SK-N-SH (cell line): ENCODE measurements at regions not wholly inside any gene's neighbourhood (a gene's known extent, or its start where the extent isn't known, plus 50 kb on each side); places are given as distances from the start of the nearest gene placed in this dataset.

Experiments used
- CTCF ChIA-PET: fragments of 300-600, 350-600 bp; formaldehyde crosslinking; extraction: SDS; loops from one replicate; lab custom pipeline; 2021; lab: Yijun Ruan, JAX
- POLR2A ChIA-PET: fragments of 350-600 bp; sonication (Branson Sonifier 250); formaldehyde crosslinking; extraction: SDS; loops from one replicate; lab custom pipeline; 2020; ENCODE audit warnings: antibody characterized with exemption, inconsistent platforms; lab: Yijun Ruan, JAX
- DNase-seq: peaks from one replicate; pipeline ENCODE4 v3.0.0; 2012
- H2AFZ ChIP-seq: fragments of 200-600 bp; sonication (generic); 2 replicates; pipeline ENCODE4 v1.8.1; 2016; ENCODE audit warnings: antibody characterized with exemption, mild to moderate bottlenecking, low read depth
- H3F3A ChIP-seq: fragments of 200-600 bp; sonication (generic); replicated peaks from 2 replicates; pipeline ENCODE3; 2016; ENCODE audit warnings: antibody characterized with exemption, mild to moderate bottlenecking; ENCODE audit not compliant: insufficient read depth
- H3K27ac ChIP-seq, 2 experiments: fragments of 200-500 bp in 1 of 2; fragments of 200-600 bp in 1 of 2; sonication (Bioruptor generic) in 1 of 2; sonication (generic), shearing (Covaris generic) in 1 of 2; 2 replicates each; pipeline versions ENCODE4 v1.5.1 to v1.6.1; 2014 to 2016; ENCODE audit warnings: low read depth in 2 of 2, inconsistent platforms in 1 of 2, low read length in 1 of 2, mild to moderate bottlenecking in 1 of 2, mixed read lengths in 1 of 2
- H3K27me3 ChIP-seq: fragments of 200-600 bp; sonication (generic), shearing (Covaris generic); 2 replicates; pipeline ENCODE4 v1.6.1; 2016; ENCODE audit warnings: mixed run types; ENCODE audit not compliant: insufficient read depth
- H3K36me3 ChIP-seq, 2 experiments: fragments of 200-500 bp in 1 of 2; fragments of 200-600 bp in 1 of 2; sonication (Bioruptor generic) in 1 of 2; sonication (generic) in 1 of 2; replicated peaks in 1 of 2; 2 replicates each; pipeline versions ENCODE3 to v1.5.1; 2014 to 2016; ENCODE audit warnings: low read length in 1 of 2, mild to moderate bottlenecking in 1 of 2; ENCODE audit not compliant: insufficient read depth in 2 of 2, control insufficient read depth in 1 of 2
- H3K4me1 ChIP-seq, 2 experiments: fragments of 200-500 bp in 1 of 2; fragments of 200-600 bp in 1 of 2; sonication (Bioruptor generic) in 1 of 2; sonication (generic), shearing (Covaris generic) in 1 of 2; 2 replicates each; pipeline versions ENCODE4 v1.5.1 to v1.6.1; 2014 to 2016; ENCODE audit warnings: low read depth in 1 of 2, low read length in 1 of 2, mixed run types in 1 of 2; ENCODE audit not compliant: insufficient read depth in 2 of 2, control insufficient read depth in 1 of 2
- H3K4me2 ChIP-seq: fragments of 200-600 bp; sonication (generic), shearing (Covaris generic); 2 replicates; pipeline ENCODE4 v1.6.1; 2017; ENCODE audit warnings: mixed run types
- H3K4me3 ChIP-seq, 2 experiments: fragments of 200-500 bp in 1 of 2; fragments of 200-600 bp in 1 of 2; sonication (Bioruptor generic) in 1 of 2; sonication (generic), shearing (Covaris generic) in 1 of 2; 2 replicates each; pipeline versions ENCODE4 v1.5.1 to v1.8.1; 2014 to 2016; ENCODE audit warnings: low read depth in 2 of 2, inconsistent platforms in 1 of 2, low read length in 1 of 2, mild to moderate bottlenecking in 1 of 2, mixed read lengths in 1 of 2, moderate library complexity in 1 of 2
- H3K79me2 ChIP-seq: fragments of 200-600 bp; sonication (generic); 2 replicates; pipeline ENCODE4 v1.8.1; 2017; ENCODE audit warnings: mild to moderate bottlenecking; ENCODE audit not compliant: insufficient read depth
- H3K9ac ChIP-seq: fragments of 200-600 bp; sonication (generic); 2 replicates; pipeline ENCODE4 v1.6.1; 2017; ENCODE audit warnings: mixed run types
- H3K9me2 ChIP-seq: fragments of 200-600 bp; sonication (generic); 2 replicates; pipeline ENCODE4 v1.6.1; 2017; ENCODE audit warnings: mixed run types
- H3K9me3 ChIP-seq: fragments of 200-600 bp; sonication (generic); 2 replicates; pipeline ENCODE4 v1.6.1; 2017; ENCODE audit warnings: mixed run types, mild to moderate bottlenecking, moderate library complexity
- H4K20me1 ChIP-seq: fragments of 200-600 bp; sonication (generic); 2 replicates; pipeline ENCODE4 v1.6.1; 2017; ENCODE audit warnings: mild to moderate bottlenecking, mixed run types; ENCODE audit not compliant: insufficient read depth
- ELF1 ChIP-seq: IDR thresholded peaks from 2 replicates; pipeline ENCODE4 v1.4.0; 2012
- EP300 ChIP-seq, 2 experiments: IDR thresholded peaks; 2 replicates each; pipeline versions ENCODE4 v1.4.0 to v1.6.1; 2012; ENCODE audit warnings: borderline replicate concordance in 1 of 2, low read depth in 1 of 2, low read length in 1 of 2
- EZH2phosphoT487 ChIP-seq: fragments of 200-600 bp; sonication (generic); IDR thresholded peaks from 2 replicates; pipeline ENCODE4 v1.6.1; 2017; ENCODE audit warnings: low read depth, mixed run types, mild to moderate bottlenecking, antibody characterized with exemption, moderate library complexity, borderline replicate concordance
- FOSL2 ChIP-seq: IDR thresholded peaks from 2 replicates; pipeline ENCODE4 v1.4.0; 2012; ENCODE audit warnings: low read depth, mild to moderate bottlenecking, moderate library complexity, borderline replicate concordance
- FOXJ3 ChIP-seq: sonication (generic); formaldehyde crosslinking; IDR thresholded peaks from 2 replicates; pipeline ENCODE4 v1.5.1; 2020; ENCODE audit warnings: mild to moderate bottlenecking, missing genetic modification reagents
- GABPA ChIP-seq: IDR thresholded peaks from 2 replicates; pipeline ENCODE4 v1.4.0; 2012; ENCODE audit warnings: low read depth, mild to moderate bottlenecking
- GATA2 ChIP-seq: sonication (generic); formaldehyde crosslinking; IDR thresholded peaks from 2 replicates; pipeline ENCODE4 v1.5.0; 2020; ENCODE audit warnings: mild to moderate bottlenecking, missing genetic modification reagents
- JUND ChIP-seq: IDR thresholded peaks from 2 replicates; pipeline ENCODE4 v1.4.0; 2012
- MEF2A ChIP-seq: IDR thresholded peaks from 2 replicates; pipeline ENCODE4 v1.4.0; 2012; ENCODE audit warnings: low read depth, borderline replicate concordance
- MXI1 ChIP-seq: IDR thresholded peaks from 2 replicates; pipeline ENCODE4 v1.6.1; 2012; ENCODE audit warnings: mild to moderate bottlenecking, low read depth, low read length, improper control_type of control experiment
- NFIC ChIP-seq: IDR thresholded peaks from 2 replicates; pipeline ENCODE4 v1.4.0; 2012; ENCODE audit warnings: borderline replicate concordance
- POLR2AphosphoS5 ChIP-seq: IDR thresholded peaks from 2 replicates; pipeline ENCODE4 v1.6.1; 2012; ENCODE audit warnings: low read depth, low read length
- RAD21 ChIP-seq: IDR thresholded peaks from 2 replicates; pipeline ENCODE4 v1.6.1; 2012; ENCODE audit warnings: mild to moderate bottlenecking, low read length
- RCOR1 ChIP-seq: fragments of 150-350 bp; IDR thresholded peaks from 2 replicates; pipeline ENCODE4 v1.6.1; 2017; ENCODE audit warnings: antibody characterized with exemption, low read length
- REST ChIP-seq: IDR thresholded peaks from 2 replicates; pipeline ENCODE4 v1.6.1; 2012; ENCODE audit warnings: mild to moderate bottlenecking, low read depth, low read length, moderate library complexity
- RXRA ChIP-seq: IDR thresholded peaks from 2 replicates; pipeline ENCODE4 v1.4.0; 2012; ENCODE audit warnings: low read depth, mild to moderate bottlenecking, borderline replicate concordance
- SIN3A ChIP-seq: IDR thresholded peaks from 2 replicates; pipeline ENCODE4 v1.6.1; 2012; ENCODE audit warnings: low read depth, mild to moderate bottlenecking, low read length, moderate library complexity, borderline replicate concordance
- SMC3 ChIP-seq: IDR thresholded peaks from 2 replicates; pipeline ENCODE4 v1.6.1; 2012; ENCODE audit warnings: low read depth, low read length, improper control_type of control experiment
- TAF1 ChIP-seq: IDR thresholded peaks from 2 replicates; pipeline ENCODE4 v1.6.1; 2012; ENCODE audit warnings: low read depth, mild to moderate bottlenecking, low read length, moderate library complexity, borderline replicate concordance
- TCF12 ChIP-seq: IDR thresholded peaks from 2 replicates; pipeline ENCODE4 v1.4.0; 2012
- TEAD4 ChIP-seq: IDR thresholded peaks from 2 replicates; pipeline ENCODE4 v1.4.0; 2012; ENCODE audit warnings: mild to moderate bottlenecking, borderline replicate concordance; ENCODE audit not compliant: insufficient read depth
- USF1 ChIP-seq: IDR thresholded peaks from 2 replicates; pipeline ENCODE4 v1.4.0; 2012; ENCODE audit warnings: low read depth, borderline replicate concordance
- ZBTB33 ChIP-seq: IDR thresholded peaks from 2 replicates; pipeline ENCODE4 v1.4.0; 2012; ENCODE audit warnings: low read depth, borderline replicate concordance
- WGBS: methylation state at CpG from one replicate; pipeline ENCODE4 v1.1.6; 2017; ENCODE audit warnings: low lambda C conversion rate; 5-methylcytosine and 5-hydroxymethylcytosine counted together

GRCh38 chr20:40197691-40198090, 491.3 kb downstream of the MAFB start:
- 42% methylated on average over 4 of the region's 4 CpGs for WGBS

GRCh38 chr20:40196846-40197436, 492.1 kb downstream of the MAFB start:
- Histone ChIP-seq H3K4me1 (no peaks in the 10 kb centered on the region), H3K4me3 (no peak overlapping the region), H3K27me3 (no peaks in the 10 kb centered on the region), H3K36me3 (no peaks in the 10 kb centered on the region), H3K79me2 (no peaks in the 10 kb centered on the region), H2AFZ (no peak overlapping the region), H3K27ac (no peak overlapping the region), H3K9me2 (no peaks in the 10 kb centered on the region), H4K20me1 (no peaks in the 10 kb centered on the region), H3K9me3 (no peaks in the 10 kb centered on the region), H3K9ac (no peak overlapping the region), H3K4me2 (no peak overlapping the region), H3F3A (no peaks in the 10 kb centered on the region)
- ChIA-PET CTCF (no interaction called here), POLR2A (no interaction called here)
- DNase-seq = no peak
- WGBS = 13% methylated on average over 2 of the region's 2 CpGs
- TF ChIP-seq TEAD4 (no peak), RAD21 (no peak), GATA2 (CRISPR knock-in tag) (no peak), TCF12 (no peak), POLR2AphosphoS5 (no peak), JUND (no peak), GABPA (no peak), SIN3A (no peak), EP300 (IDR thresholded peaks at IDR 0.05; ENCODE audit: borderline replicate concordance in 1 of 2, low read depth in 1 of 2, low read length in 1 of 2) (no peak), MEF2A (no peak), ELF1 (no peak), REST (no peak), FOSL2 (no peak), SMC3 (no peak), EZH2phosphoT487 (no peak), ZBTB33 (no peak), NFIC (no peak)

More at GRCh38 chr20:40197691-40198090, 491.3 kb downstream of the MAFB start:
- Histone ChIP-seq H3K27ac (no peak overlapping the region), H3K9me3 (no peaks in the 10 kb centered on the region), H3K79me2 (no peaks in the 10 kb centered on the region), H3K36me3 (no peaks in the 10 kb centered on the region), H3K4me3 (no peak overlapping the region), H4K20me1 (no peaks in the 10 kb centered on the region), H3K9me2 (no peaks in the 10 kb centered on the region), H3F3A (no peaks in the 10 kb centered on the region), H3K9ac (no peak overlapping the region), H3K4me1 (no peaks in the 10 kb centered on the region), H3K27me3 (no peaks in the 10 kb centered on the region), H2AFZ (no peak overlapping the region), H3K4me2 (no peak overlapping the region)
- ChIA-PET CTCF (interaction anchor here (0.7 kb wide), 1 partner anchor 14 kb away, joined by 3 read pairs; no protein-coding TSS in a partner anchor), POLR2A (no interaction called here)
- TF ChIP-seq EP300 (IDR thresholded peaks at IDR 0.05; ENCODE audit: borderline replicate concordance in 1 of 2, low read depth in 1 of 2, low read length in 1 of 2) (no peak), MEF2A (no peak), GABPA (no peak), TAF1 (no peak), MXI1 (no peak), GATA2 (CRISPR knock-in tag) (no peak), FOXJ3 (CRISPR knock-in tag) (no peak), RCOR1 (no peak), FOSL2 (no peak), USF1 (no peak), RXRA (no peak)
- DNase-seq = no peak
